Keratinocyte (primary cell): ENCODE measurements at regions not wholly inside any gene's neighbourhood (a gene's known extent, or its start where the extent isn't known, plus 50 kb on each side); places are given as distances from the start of the nearest gene placed in this dataset.

Experiments
- DNase-seq: peaks from one replicate; pipeline ENCODE4 v3.0.0-alpha.2; 2011; ENCODE audit warnings: low read depth, missing footprints, low spot score
- FAIRE-seq: peaks from 2 replicates; lab custom pipeline; 2011; peaks lifted over from hg19 to GRCh38; lab: Jason Lieb, UNC
- H2AFZ ChIP-seq: 2 replicates; pipeline ENCODE4 v1.6.0; 2012; ENCODE audit warnings: low read length, control low read depth, inconsistent platforms; ENCODE audit not compliant: control insufficient read depth
- H3K27ac ChIP-seq: 2 replicates; pipeline ENCODE4 v1.5.1; 2011; ENCODE audit warnings: low read length; ENCODE audit not compliant: control insufficient read depth, insufficient read depth
- H3K27me3 ChIP-seq: 3 replicates; pipeline ENCODE4 v1.6.0; 2011; ENCODE audit warnings: low read length; ENCODE audit not compliant: control insufficient read depth, insufficient read depth; ENCODE audit errors: extremely low read depth
- H3K36me3 ChIP-seq, 2 experiments: 2 replicates in 1 of 2; 3 replicates in 1 of 2; pipeline ENCODE4 v1.5.1; 2011; ENCODE audit warnings: low read length in 2 of 2, mild to moderate bottlenecking in 1 of 2; ENCODE audit not compliant: control insufficient read depth in 2 of 2, insufficient read depth in 2 of 2; ENCODE audit errors: extremely low read depth in 1 of 2
- H3K4me1 ChIP-seq: 3 replicates; pipeline ENCODE4 v1.5.1; 2011; ENCODE audit warnings: low read length; ENCODE audit not compliant: control insufficient read depth, insufficient read depth; ENCODE audit errors: extremely low read depth
- H3K4me2 ChIP-seq: 3 replicates; pipeline ENCODE4 v1.6.0; 2011; ENCODE audit warnings: low read depth, low read length; ENCODE audit not compliant: control insufficient read depth, insufficient read depth; ENCODE audit errors: extremely low read depth
- H3K4me3 ChIP-seq, 3 experiments: fragments of 200-600 bp in 1 of 3; sonication (generic) in 1 of 3; 2 replicates in 2 of 3; 3 replicates in 1 of 3; pipeline ENCODE4 v1.5.1; 2011 to 2016; ENCODE audit warnings: low read length in 3 of 3, mild to moderate bottlenecking in 3 of 3, control low read depth in 2 of 3, inconsistent platforms in 1 of 3, low read depth in 1 of 3, mixed read lengths in 1 of 3, mixed run types in 1 of 3, moderate library complexity in 1 of 3; ENCODE audit not compliant: control insufficient read depth in 2 of 3, insufficient read depth in 2 of 3; ENCODE audit errors: extremely low read depth in 1 of 3
- H3K79me2 ChIP-seq: 2 replicates; pipeline ENCODE4 v1.6.0; 2012; ENCODE audit warnings: low read length; ENCODE audit not compliant: control insufficient read depth, insufficient read depth
- H3K9ac ChIP-seq: 3 replicates; pipeline ENCODE4 v1.6.0; 2011; ENCODE audit warnings: low read length; ENCODE audit not compliant: control insufficient read depth, insufficient read depth; ENCODE audit errors: extremely low read depth
- H3K9me1 ChIP-seq: 3 replicates; pipeline ENCODE4 v1.6.0; 2011; ENCODE audit warnings: low read length; ENCODE audit not compliant: control insufficient read depth, insufficient read depth; ENCODE audit errors: extremely low read depth
- H3K9me3 ChIP-seq: 2 replicates; pipeline ENCODE4 v1.5.1; 2012; ENCODE audit warnings: low read depth, low read length; ENCODE audit not compliant: control insufficient read depth
- H4K20me1 ChIP-seq: 3 replicates; pipeline ENCODE4 v1.6.0; 2011; ENCODE audit warnings: low read length; ENCODE audit not compliant: control insufficient read depth, insufficient read depth; ENCODE audit errors: extremely low read depth
- EZH2 ChIP-seq: IDR thresholded peaks from one replicate; pipeline ENCODE4 v1.6.1; 2012; ENCODE audit warnings: inconsistent platforms, mild to moderate bottlenecking, low read length, moderate library complexity
- dilution Hi-C: fragments of 300-500 bp; cut with MboI; formaldehyde crosslinking; loops from one replicate; pipeline ENCODE4 v1.7.0; 2020; ENCODE audit warnings: low sequenced_read_pairs; ENCODE audit not compliant: extremely low pct_ligation_motif_present
- TF ChIP-seq, protein P1 (sequence below), 3 experiments: IDR thresholded peaks in 1 of 3; conservative IDR thresholded peaks in 1 of 3; optimal IDR thresholded peaks in 1 of 3; 2 replicates in 2 of 3; 3 replicates in 1 of 3; pipeline versions ENCODE3 to v1.5.1; 2011; ENCODE audit warnings: low read length in 3 of 3, mild to moderate bottlenecking in 3 of 3, moderate library complexity in 2 of 3, control low read depth in 1 of 3, inconsistent platforms in 1 of 3; ENCODE audit not compliant: insufficient read depth in 2 of 3; ENCODE audit errors: extremely low read depth in 1 of 3

DNA sequence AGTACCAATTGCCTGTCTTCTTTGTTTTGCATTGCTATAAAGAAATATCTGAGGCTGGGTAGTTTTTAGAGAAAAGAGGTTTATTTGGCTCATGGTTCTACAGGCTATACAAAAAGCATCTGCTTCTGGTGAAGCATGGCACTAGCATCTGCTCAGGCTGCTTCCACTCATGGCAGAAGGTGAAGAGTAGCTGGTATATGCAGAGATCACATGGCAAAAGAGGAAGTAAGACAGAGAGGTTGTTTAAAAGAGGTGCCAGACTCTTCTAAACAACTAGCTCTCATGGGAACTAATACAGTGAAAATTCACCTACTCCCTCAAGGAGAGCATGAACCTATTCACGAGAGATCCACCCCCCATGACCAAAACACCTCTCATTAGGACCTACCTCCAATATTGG is 56.7 kb upstream of the GUCA2B start:
- H3K9ac ChIP-seq: no peak overlapping the region
- no peaks in the 10 kb centered on the region for H3K36me3 ChIP-seq
- H3K4me2 ChIP-seq: no peak overlapping the region
- DNase-seq (no peak), FAIRE-seq (no peak)
- H3K4me1 ChIP-seq: no peaks in the 10 kb centered on the region
- no peaks in the 10 kb centered on the region for H4K20me1 ChIP-seq
- H3K9me1 ChIP-seq: no peaks in the 10 kb centered on the region
- dilution Hi-C loops: no loop called here
- no peak overlapping the region for H2AFZ ChIP-seq
- H3K27ac ChIP-seq: no peak overlapping the region
- no peaks in the 10 kb centered on the region for H3K79me2 ChIP-seq
- H3K4me3 ChIP-seq: no peak overlapping the region
- no peaks in the 10 kb centered on the region for H3K27me3 ChIP-seq
- no peaks in the 10 kb centered on the region for H3K9me3 ChIP-seq
- TF ChIP-seq, protein P1, sequence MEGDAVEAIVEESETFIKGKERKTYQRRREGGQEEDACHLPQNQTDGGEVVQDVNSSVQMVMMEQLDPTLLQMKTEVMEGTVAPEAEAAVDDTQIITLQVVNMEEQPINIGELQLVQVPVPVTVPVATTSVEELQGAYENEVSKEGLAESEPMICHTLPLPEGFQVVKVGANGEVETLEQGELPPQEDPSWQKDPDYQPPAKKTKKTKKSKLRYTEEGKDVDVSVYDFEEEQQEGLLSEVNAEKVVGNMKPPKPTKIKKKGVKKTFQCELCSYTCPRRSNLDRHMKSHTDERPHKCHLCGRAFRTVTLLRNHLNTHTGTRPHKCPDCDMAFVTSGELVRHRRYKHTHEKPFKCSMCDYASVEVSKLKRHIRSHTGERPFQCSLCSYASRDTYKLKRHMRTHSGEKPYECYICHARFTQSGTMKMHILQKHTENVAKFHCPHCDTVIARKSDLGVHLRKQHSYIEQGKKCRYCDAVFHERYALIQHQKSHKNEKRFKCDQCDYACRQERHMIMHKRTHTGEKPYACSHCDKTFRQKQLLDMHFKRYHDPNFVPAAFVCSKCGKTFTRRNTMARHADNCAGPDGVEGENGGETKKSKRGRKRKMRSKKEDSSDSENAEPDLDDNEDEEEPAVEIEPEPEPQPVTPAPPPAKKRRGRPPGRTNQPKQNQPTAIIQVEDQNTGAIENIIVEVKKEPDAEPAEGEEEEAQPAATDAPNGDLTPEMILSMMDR (optimal IDR thresholded peaks at IDR 0.05 in 1 of 3, IDR thresholded peaks at IDR 0.05 in 1 of 3, conservative IDR thresholded peaks at IDR 0.05 in 1 of 3; ENCODE audit: extremely low read depth in 1 of 3, insufficient read depth in 2 of 3, low read length in 3 of 3): no peak
- TF ChIP-seq EZH2: no peak

DNA sequence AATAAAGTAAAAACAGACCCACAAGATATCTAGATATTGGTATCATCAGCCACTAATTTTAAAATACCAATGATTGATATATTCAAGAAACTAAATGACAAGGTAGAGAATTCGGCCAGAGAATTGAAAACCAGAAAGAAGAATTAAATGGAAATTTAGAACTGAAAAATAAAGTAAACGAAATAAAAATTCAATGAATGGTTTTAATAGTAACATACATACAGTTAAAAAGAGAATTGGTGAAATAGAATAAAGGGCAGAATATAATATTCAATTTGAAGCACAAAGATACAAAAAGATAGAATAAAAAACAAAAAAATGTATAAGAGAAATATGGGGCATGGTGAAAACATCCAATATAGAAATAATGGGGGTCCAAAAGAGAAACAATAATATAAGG is 64.0 kb upstream of the GUCA2B start:
- no peak overlapping the region for H3K4me3 ChIP-seq
- DNase-seq (no peak), FAIRE-seq (no peak)
- dilution Hi-C loops: no loop called here
- H3K9ac ChIP-seq: no peak overlapping the region
- no peaks in the 10 kb centered on the region for H3K9me3 ChIP-seq
- no peak overlapping the region for H2AFZ ChIP-seq
- no peak overlapping the region for H3K27ac ChIP-seq
- peaks cover 8% of the 10 kb centered on the region for H3K27me3 ChIP-seq
- H3K9me1 ChIP-seq: no peaks in the 10 kb centered on the region
- no peak overlapping the region for H3K4me2 ChIP-seq
- H3K79me2 ChIP-seq: no peaks in the 10 kb centered on the region
- H3K4me1 ChIP-seq: no peaks in the 10 kb centered on the region
- H4K20me1 ChIP-seq: no peaks in the 10 kb centered on the region
- no peak for TF ChIP-seq EZH2
- TF ChIP-seq, protein P1 (optimal IDR thresholded peaks at IDR 0.05 in 1 of 3, IDR thresholded peaks at IDR 0.05 in 1 of 3, conservative IDR thresholded peaks at IDR 0.05 in 1 of 3; ENCODE audit: extremely low read depth in 1 of 3, insufficient read depth in 2 of 3, low read length in 3 of 3): no peak
- H3K36me3 ChIP-seq: no peaks in the 10 kb centered on the region
